ENCODE measurements at regions not wholly inside any gene's neighbourhood (a gene's known extent, or its start where the extent isn't known, plus 50 kb on each side); places are given as distances from the start of the nearest gene placed in this dataset.
"Not testable (repeated sequence)": the region's sequence is repeated elsewhere in the genome, so short reads cannot be mapped to it uniquely, and the experiment has no call there.

- DNase-seq, result no peak
Observed at GRCh38 chr6:19713411-19713810, 123.8 kb upstream of the ID4 start.

GRCh38 chr6:19713984-19714383, 123.2 kb upstream of the ID4 start:
- DNase-seq, result no peak

GRCh38 chr6:19714434-19715166, 122.6 kb upstream of the ID4 start:
- no peak for DNase-seq

GRCh38 chr6:19715167-19715551, 122.0 kb upstream of the ID4 start:
- no peak for DNase-seq

- no peak for DNase-seq
Observed at GRCh38 chr6:19719691-19720128, 117.5 kb upstream of the ID4 start.

- DNase-seq, result no peak
Observed at GRCh38 chr6:19721766-19722377, 115.3 kb upstream of the ID4 start.

- DNase-seq, result no peak
Observed at GRCh38 chr6:19722999-19723398, 114.2 kb upstream of the ID4 start.

GRCh38 chr6:19723545-19723944, 113.6 kb upstream of the ID4 start:
- no peak for DNase-seq

GRCh38 chr6:19725436-19725835, 111.7 kb upstream of the ID4 start:
- DNase-seq, result not testable (repeated sequence)

- no peak for DNase-seq
Observed at GRCh38 chr6:19731282-19731681, 105.9 kb upstream of the ID4 start.

- DNase-seq, result no peak
Observed at GRCh38 chr6:19734061-19734460, 103.1 kb upstream of the ID4 start.

GRCh38 chr6:19734519-19734918, 102.7 kb upstream of the ID4 start:
- no peak for DNase-seq

GRCh38 chr6:19736066-19736465, 101.1 kb upstream of the ID4 start:
- DNase-seq, result no peak

- no peak for DNase-seq
Observed at GRCh38 chr6:19738010-19738409, 99.2 kb upstream of the ID4 start.

- DNase-seq, result no peak
Observed at GRCh38 chr6:19749722-19750121, 87.4 kb upstream of the ID4 start.

GRCh38 chr6:19752746-19753145, 84.4 kb upstream of the ID4 start:
- no peak for DNase-seq

GRCh38 chr6:19753826-19754225, 83.3 kb upstream of the ID4 start:
- DNase-seq, result no peak

GRCh38 chr6:19754686-19755085, 82.5 kb upstream of the ID4 start:
- no peak for DNase-seq

- DNase-seq, result no peak
Observed at GRCh38 chr6:19755181-19755580, 82.0 kb upstream of the ID4 start.

- DNase-seq, result no peak
Observed at GRCh38 chr6:19757036-19757435, 80.1 kb upstream of the ID4 start.

- DNase-seq, result no peak
Observed at GRCh38 chr6:19759117-19759880, 77.9 kb upstream of the ID4 start.

- no peak for DNase-seq
Observed at GRCh38 chr6:19761121-19761520, 76.0 kb upstream of the ID4 start.

- DNase-seq, result no peak
Observed at GRCh38 chr6:19771753-19772336, 65.3 kb upstream of the ID4 start.

- DNase-seq, result no peak
Observed at GRCh38 chr6:19772891-19773290, 64.3 kb upstream of the ID4 start.

Measured in dermis blood vessel endothelial cell (primary cell).